GM06990 (cell line): ENCODE measurements at regions not wholly inside any gene's neighbourhood (a gene's known extent, or its start where the extent isn't known, plus 50 kb on each side); places are given as distances from the start of the nearest gene placed in this dataset.

ENCODE experiments used
- DNase-seq: peaks from one replicate; pipeline ENCODE4 v3.0.0-alpha.2; 2011; ENCODE audit not compliant: insufficient read length; ENCODE audit errors: extremely low read depth
- H3K27me3 ChIP-seq: replicated peaks from 2 replicates; pipeline ENCODE4 v1.6.0; 2011; ENCODE audit warnings: low read length; ENCODE audit not compliant: control insufficient read depth, insufficient read depth
- H3K36me3 ChIP-seq: 2 replicates; pipeline ENCODE4 v1.5.1; 2011; ENCODE audit warnings: low read length; ENCODE audit not compliant: control insufficient read depth, insufficient read depth
- H3K4me3 ChIP-seq: replicated peaks from 2 replicates; pipeline ENCODE4 v1.5.1; 2011; ENCODE audit warnings: low read depth, mild to moderate bottlenecking, control low read depth, low read length
- CTCF ChIP-seq: IDR thresholded peaks from 2 replicates; pipeline ENCODE4 v1.5.1; 2011; ENCODE audit warnings: low read length, control low read depth, mild to moderate bottlenecking, inconsistent platforms; ENCODE audit not compliant: insufficient read depth, poor library complexity, severe bottlenecking

DNA sequence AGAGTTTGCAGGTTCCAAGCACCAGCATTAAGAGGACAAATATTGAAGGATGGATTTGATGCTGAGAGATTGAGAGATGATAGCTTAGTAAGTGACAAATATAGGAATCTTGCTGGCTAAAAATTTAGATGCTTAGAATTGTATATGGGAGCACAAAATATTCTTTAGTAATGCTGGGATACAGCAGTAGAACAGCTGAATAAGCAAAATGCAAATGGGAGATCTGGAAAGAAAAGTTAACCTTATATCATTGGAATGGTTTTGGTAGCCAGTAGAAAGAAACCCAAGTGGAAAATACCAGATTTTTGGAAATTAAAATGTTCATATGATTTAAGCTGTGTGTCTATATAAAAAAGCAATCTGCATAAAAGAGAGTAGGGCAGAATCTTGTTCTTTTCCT is 308.6 kb upstream of the CPEB2 start:
- Histone ChIP-seq H3K27me3 (no peaks in the 10 kb centered on the region), H3K36me3 (no peaks in the 10 kb centered on the region), H3K4me3 (no peak overlapping the region)
- no peak for TF ChIP-seq CTCF
- DNase-seq, result no peak

DNA sequence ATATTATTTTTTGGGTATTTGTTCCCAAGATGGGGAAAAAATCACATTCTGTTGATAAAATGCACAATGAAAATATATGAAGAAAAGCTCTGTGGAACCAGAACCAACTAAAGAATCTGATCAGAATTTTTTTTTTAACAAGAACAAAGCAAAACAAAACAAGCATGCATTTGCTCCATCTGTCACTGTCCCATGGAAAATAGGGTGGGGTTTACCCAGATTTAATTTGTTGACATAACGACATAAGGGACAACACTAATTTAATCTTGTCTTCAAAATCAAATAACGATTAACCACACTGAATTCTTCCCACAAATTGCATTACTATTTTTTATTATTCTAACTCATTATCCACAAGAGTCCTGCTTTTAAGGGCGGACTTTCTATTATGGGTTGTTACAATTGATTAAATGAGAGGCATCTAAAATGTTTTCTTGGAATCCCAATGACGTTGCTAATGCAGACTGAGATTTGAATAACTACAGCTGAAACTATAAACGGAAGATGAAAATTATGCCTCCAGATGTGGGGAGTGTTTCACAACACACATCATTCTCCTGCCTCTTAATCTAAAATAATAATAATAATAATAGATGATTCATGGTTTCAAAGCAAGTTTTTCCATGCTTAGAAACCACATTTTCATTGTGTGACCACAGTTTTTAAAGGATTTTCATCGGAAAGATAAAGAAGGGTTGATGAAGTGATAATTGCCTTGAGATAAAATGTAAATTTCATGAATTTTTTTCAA is 307.0 kb upstream of the CPEB2 start:
- Histone ChIP-seq H3K27me3 (no peaks in the 10 kb centered on the region), H3K36me3 (no peaks in the 10 kb centered on the region), H3K4me3 (no peak overlapping the region)
- no peak for DNase-seq
- TF ChIP-seq CTCF, result no peak

DNA sequence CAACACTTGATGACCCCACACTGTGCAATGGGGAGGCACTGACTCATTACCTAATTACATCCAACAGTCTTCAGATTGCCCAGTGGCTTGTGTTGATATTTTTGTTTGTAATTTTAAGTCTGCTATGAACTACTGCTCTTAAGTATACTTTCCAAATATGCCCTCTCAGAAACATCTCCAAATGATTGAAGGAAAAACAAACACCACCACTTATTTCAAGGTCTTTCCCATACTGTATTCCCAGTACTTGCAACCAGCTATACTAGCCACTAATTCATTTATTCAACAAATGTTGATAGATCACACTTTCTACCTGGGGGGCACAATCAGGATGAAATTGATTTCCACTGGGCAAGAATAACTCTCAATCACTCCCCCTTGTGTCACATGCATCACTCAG is 302.2 kb upstream of the CPEB2 start:
- Histone ChIP-seq H3K36me3 (no peaks in the 10 kb centered on the region), H3K27me3 (no peaks in the 10 kb centered on the region), H3K4me3 (no peak overlapping the region)
- no peak for DNase-seq
- TF ChIP-seq CTCF, result no peak

DNA sequence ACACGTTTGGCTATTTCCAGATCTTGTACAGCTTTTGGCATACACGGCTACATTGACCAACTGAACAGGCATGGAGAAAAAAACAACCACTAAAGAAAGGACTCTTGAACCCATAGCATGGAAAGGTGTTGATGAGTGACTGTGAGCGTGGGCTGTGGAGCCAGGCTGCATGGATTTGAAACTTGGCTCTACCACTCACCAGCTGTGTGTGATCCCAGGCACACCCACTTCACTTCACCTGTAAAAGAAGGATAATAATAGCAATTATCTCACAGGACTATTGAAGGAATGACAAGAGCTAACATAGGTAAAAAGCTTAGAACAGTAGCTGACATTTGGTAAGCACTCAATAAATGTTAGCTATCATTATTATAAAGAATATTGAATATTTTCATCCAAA is 301.7 kb upstream of the CPEB2 start:
- Histone ChIP-seq H3K4me3 (no peak overlapping the region), H3K27me3 (no peaks in the 10 kb centered on the region), H3K36me3 (no peaks in the 10 kb centered on the region)
- DNase-seq, result no peak
- TF ChIP-seq CTCF, result no peak

DNA sequence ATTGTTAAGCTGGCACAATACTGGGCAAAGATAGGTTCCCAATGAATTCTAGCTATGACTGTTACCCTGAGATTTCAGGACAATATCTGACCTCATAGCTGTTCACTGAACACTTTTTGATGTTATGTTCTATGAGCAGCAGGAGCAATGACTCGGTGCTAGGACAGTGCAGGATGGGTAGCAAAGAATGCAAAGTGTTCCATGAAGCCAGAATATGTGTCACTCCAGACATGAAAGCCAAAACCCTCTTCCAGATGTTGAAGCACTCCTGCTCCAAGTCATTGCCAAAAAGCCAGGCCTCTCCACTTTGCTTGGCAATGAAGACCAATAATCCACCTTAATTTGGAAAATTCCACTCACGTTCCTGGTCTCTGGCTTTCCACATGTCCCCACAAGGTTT is 300.9 kb upstream of the CPEB2 start:
- H3K36me3 ChIP-seq, result no peaks in the 10 kb centered on the region
- no peak for DNase-seq
- no peak for TF ChIP-seq CTCF
- no peaks in the 10 kb centered on the region for H3K27me3 ChIP-seq
- H3K4me3 ChIP-seq, result no peak overlapping the region

GRCh38 chr4:14701896-14702295 is 300.4 kb upstream of the CPEB2 start:
- DNase-seq, result no peak
- TF ChIP-seq CTCF, result no peak
- H3K27me3 ChIP-seq, result no peaks in the 10 kb centered on the region
- H3K4me3 ChIP-seq, result no peak overlapping the region
- H3K36me3 ChIP-seq, result no peaks in the 10 kb centered on the region
